Thyroid gland (tissue), 4 donors: ENCODE measurements at regions not wholly inside any gene's neighbourhood (a gene's known extent, or its start where the extent isn't known, plus 50 kb on each side); places are given as distances from the start of the nearest gene placed in this dataset.

ENCODE experiments used
- DNase-seq, 2 donors: peaks; one replicate each; pipeline ENCODE4 v3.0.0-alpha.2; 2019
- H3K27ac ChIP-seq, 3 donors: fragments of 200-600 bp; sonication (generic); 1 replicate in 2 of 3; 2 replicates in 1 of 3; pipeline ENCODE4 v1.5.1; 2016 to 2019; ENCODE audit warnings: mild to moderate bottlenecking in 1 of 3, moderate library complexity in 1 of 3
- H3K27me3 ChIP-seq: fragments of 200-600 bp; sonication (generic); one replicate; pipeline ENCODE4 v1.5.1; 2019
- H3K36me3 ChIP-seq, 2 donors: fragments of 200-600 bp; sonication (generic); one replicate each; pipeline ENCODE4 v1.5.1; 2016 to 2019
- H3K4me1 ChIP-seq, 2 donors: fragments of 200-600 bp; sonication (generic); one replicate each; pipeline ENCODE4 v1.5.1; 2017 to 2019
- H3K4me3 ChIP-seq, 3 donors: fragments of 200-600 bp; sonication (generic); replicated peaks in 1 of 3; 1 replicate in 2 of 3; 2 replicates in 1 of 3; pipeline ENCODE4 v1.5.1; 2016; ENCODE audit warnings: mild to moderate bottlenecking in 1 of 3
- H3K9me3 ChIP-seq: fragments of 200-600 bp; sonication (generic); one replicate; pipeline ENCODE4 v1.5.1; 2017
- CTCF ChIP-seq, 6 experiments: fragments of 200-600 bp in 3 of 6; fragments of 450-650 bp in 3 of 6; sonication (generic) in 3 of 6; IDR thresholded peaks; one replicate each; pipeline ENCODE4 v1.5.1; 2016 to 2019; ENCODE audit warnings: antibody characterized with exemption in 6 of 6, mild to moderate bottlenecking in 2 of 6, inconsistent platforms in 1 of 6, moderate library complexity in 1 of 6
- POLR2A ChIP-seq, 2 donors: fragments of 450-650 bp; IDR thresholded peaks; one replicate each; pipeline ENCODE4 v1.6.1; 2017; ENCODE audit warnings: antibody characterized with exemption in 2 of 2, mild to moderate bottlenecking in 2 of 2, moderate library complexity in 1 of 2
- WGBS, 2 donors: methylation state at CpG; one replicate each; pipeline ENCODE4 v1.1.5; 2017; 5-methylcytosine and 5-hydroxymethylcytosine counted together
- intact Hi-C: fragments of 100-400 bp; cut with DNase I; formaldehyde crosslinking; loops from one replicate; pipeline ENCODE4 v1.15.1; 2023

GRCh38 chr16:5633845-5634440 is 536.3 kb upstream of the EEF2KMT start:
- H3K36me3 ChIP-seq: no peaks in the 10 kb centered on the region
- peak in 3 of 6 experiments; percentile 16 to 57 (median 20) for TF ChIP-seq CTCF (IDR thresholded peaks at IDR 0.05)
- TF ChIP-seq POLR2A (IDR thresholded peaks at IDR 0.05): no peak
- H3K4me1 ChIP-seq: no peaks in the 10 kb centered on the region
- 38 to 39% methylated on average over 5 of the region's 5 CpGs for WGBS, 2 donors
- intact Hi-C loops: no loop called here
- no peaks in the 10 kb centered on the region for H3K9me3 ChIP-seq
- DNase-seq: no peak
- no peaks in the 10 kb centered on the region for H3K27me3 ChIP-seq
- H3K4me3 ChIP-seq: no peak overlapping the region
- H3K27ac ChIP-seq: no peak overlapping the region

- intact Hi-C loops: no loop called here
- 91% methylated on average over 9 of the region's 9 CpGs for WGBS, 2 donors
- H3K9me3 ChIP-seq: no peaks in the 10 kb centered on the region
- H3K27me3 ChIP-seq: no peaks in the 10 kb centered on the region
- TF ChIP-seq CTCF (IDR thresholded peaks at IDR 0.05): no peak
- TF ChIP-seq POLR2A (IDR thresholded peaks at IDR 0.05): no peak
- no peaks in the 10 kb centered on the region for H3K36me3 ChIP-seq
- no peak overlapping the region for H3K27ac ChIP-seq
- H3K4me3 ChIP-seq: no peak overlapping the region
- H3K4me1 ChIP-seq: no peaks in the 10 kb centered on the region
- DNase-seq: no peak
Observed at GRCh38 chr16:5622234-5622884, 524.8 kb upstream of the EEF2KMT start.

- no peak overlapping the region for H3K27ac ChIP-seq
- DNase-seq: no peak
- intact Hi-C loops: no loop called here
Observed at GRCh38 chr16:5621826-5622225, 524.2 kb upstream of the EEF2KMT start.

GRCh38 chr16:5619304-5619703 is 521.7 kb upstream of the EEF2KMT start:
- Histone ChIP-seq H3K36me3 (no peaks in the 10 kb centered on the region), H3K9me3 (no peaks in the 10 kb centered on the region), H3K4me3 (no peak overlapping the region), H3K27me3 (no peaks in the 10 kb centered on the region), H3K27ac (no peak overlapping the region), H3K4me1 (no peaks in the 10 kb centered on the region)
- intact Hi-C loops: no loop called here
- TF ChIP-seq POLR2A (IDR thresholded peaks at IDR 0.05): no peak
- TF ChIP-seq CTCF (IDR thresholded peaks at IDR 0.05): no peak
- 52 to 58% methylated on average over 8 of the region's 8 CpGs for WGBS, 2 donors
- no peak for DNase-seq

More at GRCh38 chr16:5621826-5622225, 524.2 kb upstream of the EEF2KMT start:
- no peaks in the 10 kb centered on the region for H3K4me1 ChIP-seq
- TF ChIP-seq POLR2A (IDR thresholded peaks at IDR 0.05) (no peak), CTCF (IDR thresholded peaks at IDR 0.05) (no peak)
- H3K4me3 ChIP-seq: no peak overlapping the region
- H3K9me3 ChIP-seq: no peaks in the 10 kb centered on the region
- H3K27me3 ChIP-seq: no peaks in the 10 kb centered on the region
- H3K36me3 ChIP-seq: no peaks in the 10 kb centered on the region
- WGBS, 2 donors: 36 to 39% methylated on average over 4 of the region's 4 CpGs

GRCh38 chr16:5616841-5617240 is 519.2 kb upstream of the EEF2KMT start:
- H3K27me3 ChIP-seq: no peaks in the 10 kb centered on the region
- no peak for DNase-seq
- 46 to 49% methylated on average over 6 of the region's 6 CpGs for WGBS, 2 donors

More at GRCh38 chr16:5616841-5617240, 519.2 kb upstream of the EEF2KMT start:
- Histone ChIP-seq H3K4me3 (no peak overlapping the region), H3K9me3 (no peaks in the 10 kb centered on the region), H3K4me1 (no peaks in the 10 kb centered on the region), H3K36me3 (no peaks in the 10 kb centered on the region), H3K27ac (no peak overlapping the region)
- intact Hi-C loops: no loop called here
- TF ChIP-seq CTCF (IDR thresholded peaks at IDR 0.05) (no peak), POLR2A (IDR thresholded peaks at IDR 0.05) (no peak)
